PC-9 (cell line): ENCODE measurements at regions not wholly inside any gene's neighbourhood (a gene's known extent, or its start where the extent isn't known, plus 50 kb on each side); places are given as distances from the start of the nearest gene placed in this dataset.
"Not testable (repeated sequence)": the region's sequence is repeated elsewhere in the genome, so short reads cannot be mapped to it uniquely, and the experiment has no call there.

Experiments
- BruUV-seq: library from RNA; stranded (reverse); fragments of 400-500 nt; replicated peaks from 2 replicates; lab custom pipeline; 2021; lab: Mats Ljungman, UMichigan
- CTCF ChIA-PET: fragments of 300-600 bp; sonication (Branson Sonifier 250); formaldehyde crosslinking; loops from one replicate; lab custom pipeline; 2022; ENCODE audit warnings: antibody characterized with exemption; lab: Charles Lee
- POLR2A ChIA-PET: fragments of 300-600 bp; sonication (Branson Sonifier 250); formaldehyde crosslinking; loops from one replicate; lab custom pipeline; 2022; ENCODE audit warnings: antibody characterized with exemption; ENCODE audit not compliant: unreplicated experiment; lab: Charles Lee
- DNase-seq, 2 experiments: peaks; one replicate each; pipeline versions ENCODE4 v3.0.0 to v3.0.0-alpha.2; 2015 to 2022; ENCODE audit warnings: mixed read lengths in 1 of 2
- H2AFZ ChIP-seq: fragments of 200-600 bp; sonication (generic); 2 replicates; pipeline ENCODE4 v1.8.1; 2017; ENCODE audit warnings: antibody characterized with exemption
- H3F3A ChIP-seq: fragments of 200-600 bp; sonication (generic); 2 replicates; pipeline ENCODE4 v1.8.1; 2017; ENCODE audit warnings: antibody characterized with exemption, mild to moderate bottlenecking, low read depth; ENCODE audit not compliant: insufficient read depth
- H3K27ac ChIP-seq: fragments of 200-600 bp; sonication (generic); 2 replicates; pipeline ENCODE4 v1.6.1; 2016; ENCODE audit warnings: mixed run types
- H3K27me3 ChIP-seq: fragments of 200-600 bp; sonication (generic); 2 replicates; pipeline ENCODE4 v1.6.1; 2016; ENCODE audit warnings: low read depth, mixed run types; ENCODE audit not compliant: insufficient read depth
- H3K36me3 ChIP-seq: fragments of 200-600 bp; sonication (generic); 2 replicates; pipeline ENCODE4 v1.6.1; 2016; ENCODE audit warnings: low read depth, mixed run types
- H3K4me1 ChIP-seq: fragments of 200-600 bp; sonication (generic); replicated peaks from 2 replicates; pipeline ENCODE4 v1.6.1; 2016; ENCODE audit warnings: mixed run types; ENCODE audit not compliant: insufficient read depth
- H3K4me2 ChIP-seq: fragments of 200-600 bp; sonication (generic); 2 replicates; pipeline ENCODE4 v1.6.1; 2017; ENCODE audit warnings: mixed run types
- H3K4me3 ChIP-seq: fragments of 200-600 bp; sonication (generic); 2 replicates; pipeline ENCODE4 v1.6.1; 2016; ENCODE audit warnings: mixed run types
- H3K79me2 ChIP-seq: fragments of 200-600 bp; sonication (generic); 2 replicates; pipeline ENCODE4 v1.6.1; 2017; ENCODE audit warnings: low read depth, mixed run types
- H3K9me2 ChIP-seq: fragments of 200-600 bp; sonication (generic); 2 replicates; pipeline ENCODE4 v1.8.1; 2017; ENCODE audit warnings: mild to moderate bottlenecking; ENCODE audit not compliant: insufficient read depth
- H3K9me3 ChIP-seq: fragments of 200-600 bp; sonication (generic); 2 replicates; pipeline ENCODE4 v1.8.1; 2016; ENCODE audit warnings: low read depth; ENCODE audit not compliant: insufficient read depth
- H4K20me1 ChIP-seq: fragments of 200-600 bp; sonication (generic); 2 replicates; pipeline ENCODE4 v1.8.1; 2017; ENCODE audit not compliant: insufficient read depth
- EZH2 ChIP-seq: fragments of 200-600 bp; sonication (generic); IDR thresholded peaks from 2 replicates; pipeline ENCODE4 v1.8.0; 2017; ENCODE audit warnings: antibody characterized with exemption, low read depth
- intact Hi-C: fragments of 100-400 bp; cut with micrococcal nuclease; formaldehyde crosslinking; loops from one replicate; pipeline ENCODE4 v1.10.0; 2022; ENCODE audit not compliant: unreplicated experiment
- TF ChIP-seq, protein P1 (sequence below): fragments of 200-600 bp; sonication (generic); conservative IDR thresholded peaks from 2 replicates; pipeline ENCODE4 v1.6.1; 2017; ENCODE audit warnings: mixed run types, antibody characterized with exemption, mild to moderate bottlenecking, moderate library complexity

DNA sequence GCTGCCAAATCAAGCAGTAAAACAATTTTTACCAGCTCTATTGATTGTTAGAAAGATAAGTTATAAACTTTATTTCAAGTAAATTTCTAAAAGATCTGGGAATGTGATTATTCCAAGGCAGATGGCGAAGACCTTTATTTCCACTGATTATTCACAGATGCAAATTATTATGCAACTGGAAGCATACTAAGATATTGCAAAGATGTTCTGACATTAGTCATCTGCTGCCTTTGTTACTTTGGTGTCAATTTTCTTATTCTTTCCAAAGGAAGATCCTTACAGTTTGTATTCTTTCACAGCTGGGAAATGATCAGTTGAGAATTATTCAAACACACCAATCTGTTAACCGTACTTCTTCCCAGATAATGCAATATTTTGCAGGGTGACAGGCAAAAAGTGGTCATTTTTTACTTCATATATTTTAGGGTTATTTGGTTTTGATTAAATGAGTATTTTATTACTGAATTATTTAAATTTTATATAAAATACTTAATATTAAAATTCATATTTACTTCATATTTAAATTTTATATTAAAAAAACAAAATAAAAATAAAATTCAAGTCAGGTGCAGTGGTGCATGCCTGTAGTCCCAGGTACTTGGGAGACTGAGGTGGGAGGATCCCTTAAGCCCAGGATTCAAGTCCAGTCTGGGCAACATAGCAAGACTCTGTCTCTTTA lies 171.3 kb downstream of the FZD1 start:
- BruUV-seq, result no TSS peak
- no peak overlapping the region for H3K27ac ChIP-seq
- H3K9me3 ChIP-seq, result no peaks in the 10 kb centered on the region; the same call in 1 of the 2 replicates
- H3K9me2 ChIP-seq, result no peaks in the 10 kb centered on the region
- intact Hi-C loops, result no loop called here
- no peaks in the 10 kb centered on the region for H3K36me3 ChIP-seq
- ChIA-PET POLR2A (no interaction called here), CTCF (no interaction called here)
- no peak for TF ChIP-seq EZH2
- TF ChIP-seq, protein P1, sequence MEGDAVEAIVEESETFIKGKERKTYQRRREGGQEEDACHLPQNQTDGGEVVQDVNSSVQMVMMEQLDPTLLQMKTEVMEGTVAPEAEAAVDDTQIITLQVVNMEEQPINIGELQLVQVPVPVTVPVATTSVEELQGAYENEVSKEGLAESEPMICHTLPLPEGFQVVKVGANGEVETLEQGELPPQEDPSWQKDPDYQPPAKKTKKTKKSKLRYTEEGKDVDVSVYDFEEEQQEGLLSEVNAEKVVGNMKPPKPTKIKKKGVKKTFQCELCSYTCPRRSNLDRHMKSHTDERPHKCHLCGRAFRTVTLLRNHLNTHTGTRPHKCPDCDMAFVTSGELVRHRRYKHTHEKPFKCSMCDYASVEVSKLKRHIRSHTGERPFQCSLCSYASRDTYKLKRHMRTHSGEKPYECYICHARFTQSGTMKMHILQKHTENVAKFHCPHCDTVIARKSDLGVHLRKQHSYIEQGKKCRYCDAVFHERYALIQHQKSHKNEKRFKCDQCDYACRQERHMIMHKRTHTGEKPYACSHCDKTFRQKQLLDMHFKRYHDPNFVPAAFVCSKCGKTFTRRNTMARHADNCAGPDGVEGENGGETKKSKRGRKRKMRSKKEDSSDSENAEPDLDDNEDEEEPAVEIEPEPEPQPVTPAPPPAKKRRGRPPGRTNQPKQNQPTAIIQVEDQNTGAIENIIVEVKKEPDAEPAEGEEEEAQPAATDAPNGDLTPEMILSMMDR, result no peak
- no peak overlapping the region for H3K4me2 ChIP-seq
- no peaks in the 10 kb centered on the region for H3F3A ChIP-seq
- H3K27me3 ChIP-seq, result no peaks in the 10 kb centered on the region
- no peak overlapping the region for H3K4me3 ChIP-seq
- DNase-seq, result no peak
- no peaks in the 10 kb centered on the region for H4K20me1 ChIP-seq
- H3K4me1 ChIP-seq, result no peaks in the 10 kb centered on the region
- no peaks in the 10 kb centered on the region for H3K79me2 ChIP-seq
- H2AFZ ChIP-seq, result no peak overlapping the region

DNA sequence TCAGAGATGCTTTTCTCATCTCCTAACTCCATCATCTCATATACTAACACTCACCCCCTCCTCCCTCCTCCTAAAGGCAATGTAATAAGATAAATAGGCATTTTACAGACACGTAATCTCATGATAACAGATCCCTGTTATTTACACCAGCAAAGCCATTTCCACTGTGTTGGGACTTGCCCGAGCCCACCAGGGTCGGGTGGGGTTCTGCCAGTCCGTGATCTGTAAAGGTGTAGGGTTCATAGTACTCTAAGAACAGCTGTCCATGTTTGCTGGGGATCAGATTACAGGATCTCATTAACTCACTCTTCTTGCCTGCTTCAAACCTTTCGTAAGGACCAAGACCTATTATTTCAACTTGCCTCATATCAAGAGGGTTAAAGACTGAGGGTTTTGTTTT lies 172.4 kb downstream of the FZD1 start:
- no peaks in the 10 kb centered on the region for H3K4me1 ChIP-seq
- H3K4me2 ChIP-seq, result no peak overlapping the region
- H3K9me2 ChIP-seq, result no peaks in the 10 kb centered on the region
- H3K27me3 ChIP-seq, result no peaks in the 10 kb centered on the region
- no peaks in the 10 kb centered on the region for H3K36me3 ChIP-seq
- no peak overlapping the region for H2AFZ ChIP-seq
- POLR2A ChIA-PET, result no interaction called here
- intact Hi-C loops, result no loop called here
- H3K9me3 ChIP-seq, result no peaks in the 10 kb centered on the region; the same call in 1 of the 2 replicates
- H3K27ac ChIP-seq, result no peak overlapping the region
- BruUV-seq, result no TSS peak
- no peak for TF ChIP-seq EZH2
- TF ChIP-seq, protein P1, result no peak
- no peak overlapping the region for H3K4me3 ChIP-seq
- no peaks in the 10 kb centered on the region for H3F3A ChIP-seq
- no peaks in the 10 kb centered on the region for H3K79me2 ChIP-seq
- DNase-seq, result no peak
- no peaks in the 10 kb centered on the region for H4K20me1 ChIP-seq
- CTCF ChIA-PET, result no interaction called here

DNA sequence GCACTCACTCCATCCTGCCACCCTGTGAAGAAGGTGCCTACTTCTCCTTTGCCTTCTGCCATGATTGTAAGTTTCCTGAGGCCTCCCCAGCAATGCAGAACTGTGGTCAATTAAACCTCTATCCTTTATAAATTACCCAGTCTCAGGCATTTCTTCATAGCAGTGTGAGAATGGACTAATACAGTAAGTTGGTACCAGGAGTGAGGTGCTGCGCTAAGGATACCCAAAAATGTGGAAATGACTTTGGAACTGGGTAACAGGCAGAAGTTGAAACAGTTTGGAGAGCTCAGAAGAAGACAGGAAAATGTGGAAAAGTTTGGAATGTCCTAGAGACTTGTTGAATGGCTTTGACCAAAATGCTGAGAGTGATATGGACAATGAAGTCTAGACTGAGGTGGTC lies 176.0 kb downstream of the FZD1 start:
- H3K9me2 ChIP-seq, H2AFZ ChIP-seq, CTCF ChIA-PET, H3K4me2 ChIP-seq, H3K9me3 ChIP-seq, DNase-seq, H3K79me2 ChIP-seq, POLR2A ChIA-PET, H3K4me1 ChIP-seq, H4K20me1 ChIP-seq, H3K4me3 ChIP-seq, H3F3A ChIP-seq, intact Hi-C loops, H3K27me3 ChIP-seq, H3K36me3 ChIP-seq, H3K27ac ChIP-seq, BruUV-seq: not testable (repeated sequence)

DNA sequence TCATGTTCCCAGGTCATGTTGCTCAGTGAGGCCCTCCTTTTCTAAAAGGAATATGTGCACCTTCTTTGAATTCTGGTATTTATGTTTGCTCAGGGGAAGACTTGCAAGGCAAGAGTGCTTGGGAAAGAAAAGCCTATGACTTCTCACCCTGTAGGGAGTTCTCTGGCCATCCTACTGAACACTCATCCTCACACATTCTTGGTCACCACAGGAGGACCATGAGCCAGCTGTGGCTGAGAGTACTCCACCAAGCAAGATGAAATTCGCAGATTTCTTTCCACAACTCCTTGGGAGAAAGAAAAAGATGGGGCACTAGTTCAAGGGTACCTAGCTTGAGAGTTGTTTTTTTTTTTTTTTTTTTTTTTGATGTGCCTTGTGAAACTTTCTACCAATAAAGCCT lies 179.6 kb downstream of the FZD1 start:
- CTCF ChIA-PET, result no interaction called here
- no peaks in the 10 kb centered on the region; the same call in 1 of the 2 replicates for H3K9me3 ChIP-seq
- H2AFZ ChIP-seq, result no peak overlapping the region
- no peak for DNase-seq
- POLR2A ChIA-PET, result no interaction called here
- no peaks in the 10 kb centered on the region for H3F3A ChIP-seq
- H3K4me3 ChIP-seq, result no peak overlapping the region
- no peaks in the 10 kb centered on the region for H3K36me3 ChIP-seq
- BruUV-seq, result no TSS peak
- TF ChIP-seq EZH2, result no peak
- TF ChIP-seq, protein P1, result no peak
- H3K27ac ChIP-seq, result no peak overlapping the region
- H3K9me2 ChIP-seq, result no peaks in the 10 kb centered on the region
- no peaks in the 10 kb centered on the region for H4K20me1 ChIP-seq
- H3K79me2 ChIP-seq, result no peaks in the 10 kb centered on the region
- H3K27me3 ChIP-seq, result no peaks in the 10 kb centered on the region
- no peak overlapping the region for H3K4me2 ChIP-seq
- no peaks in the 10 kb centered on the region for H3K4me1 ChIP-seq
- intact Hi-C loops, result no loop called here
